IMR-90 (cell line): ENCODE measurements at regions not wholly inside any gene's neighbourhood (a gene's known extent, or its start where the extent isn't known, plus 50 kb on each side); places are given as distances from the start of the nearest gene placed in this dataset.
A peak's percentile ranks its signal among the peaks of the same experiment; 100 is the strongest.

Source experiments
- ATAC-seq: fragments of 200-7000 bp; cut with Tn5 transposase; 2 replicates; pipeline ENCODE4 v1.9.1; 2020; ENCODE audit warnings: low read depth, mild to moderate bottlenecking, moderate library complexity
- BruUV-seq: library from RNA; stranded (reverse); fragments of 400-500 nt; replicated peaks from 2 replicates; lab custom pipeline; 2021; lab: Mats Ljungman, UMichigan
- CTCF ChIA-PET: fragments of 300-600 bp; formaldehyde crosslinking; extraction: SDS; loops from one replicate; lab custom pipeline; 2021; ENCODE audit warnings: antibody characterized with exemption; lab: Yijun Ruan, JAX
- POLR2A ChIA-PET: fragments of 300-600 bp; sonication (Branson Sonifier 250); formaldehyde crosslinking; loops from one replicate; lab custom pipeline; 2022; ENCODE audit warnings: antibody characterized with exemption; ENCODE audit not compliant: unreplicated experiment; lab: Charles Lee
- DNase-seq: peaks from one replicate; pipeline ENCODE4 v3.0.0; 2013
- H2AFZ ChIP-seq: replicated peaks from 2 replicates; pipeline ENCODE3; 2013; ENCODE audit warnings: low read length, mild to moderate bottlenecking; ENCODE audit not compliant: poor library complexity
- H2AK5ac ChIP-seq: 2 replicates; pipeline ENCODE4 v1.6.1; 2013; ENCODE audit warnings: low read depth, low read length, inconsistent platforms
- H2AK9ac ChIP-seq: replicated peaks from 2 replicates; pipeline ENCODE3; 2013; ENCODE audit warnings: mild to moderate bottlenecking, low read depth, low read length, moderate library complexity; ENCODE audit not compliant: poor library complexity
- H2BK120ac ChIP-seq: 2 replicates; pipeline ENCODE4 v1.6.1; 2013; ENCODE audit warnings: low read depth, low read length, inconsistent platforms
- H2BK15ac ChIP-seq: 3 replicates; pipeline ENCODE4 v1.6.1; 2013; ENCODE audit warnings: low read depth, low read length, inconsistent platforms
- H2BK20ac ChIP-seq: 2 replicates; pipeline ENCODE4 v1.6.1; 2013; ENCODE audit warnings: low read depth, mild to moderate bottlenecking, inconsistent platforms, low read length, moderate library complexity
- H2BK5ac ChIP-seq: 2 replicates; pipeline ENCODE4 v1.6.1; 2013; ENCODE audit warnings: mild to moderate bottlenecking, low read depth, low read length, inconsistent platforms; ENCODE audit not compliant: poor library complexity, severe bottlenecking
- H3K14ac ChIP-seq: replicated peaks from 2 replicates; pipeline ENCODE4 v1.6.1; 2013; ENCODE audit warnings: low read depth, low read length, inconsistent platforms
- H3K18ac ChIP-seq: 2 replicates; pipeline ENCODE4 v1.6.1; 2013; ENCODE audit warnings: low read depth, low read length, control low read depth
- H3K23ac ChIP-seq: 2 replicates; pipeline ENCODE4 v1.6.1; 2013; ENCODE audit warnings: low read depth, low read length, inconsistent platforms
- H3K27ac ChIP-seq: 2 replicates; pipeline ENCODE4 v1.5.1; 2013; ENCODE audit warnings: mild to moderate bottlenecking, control low read depth, low read length; ENCODE audit not compliant: insufficient read depth
- H3K27me3 ChIP-seq: 2 replicates; pipeline ENCODE4 v1.6.1; 2013; ENCODE audit warnings: low read length; ENCODE audit not compliant: control insufficient read depth, insufficient read depth
- H3K36me3 ChIP-seq: 2 replicates; pipeline ENCODE4 v1.6.1; 2013; ENCODE audit warnings: low read length, mixed read lengths; ENCODE audit not compliant: control insufficient read depth, insufficient read depth
- H3K4ac ChIP-seq: 2 replicates; pipeline ENCODE4 v1.6.1; 2013; ENCODE audit warnings: low read depth, low read length, inconsistent platforms
- H3K4me1 ChIP-seq: 2 replicates; pipeline ENCODE4 v1.6.1; 2013; ENCODE audit warnings: low read length, mixed read lengths; ENCODE audit not compliant: control insufficient read depth, insufficient read depth
- H3K4me2 ChIP-seq: 2 replicates; pipeline ENCODE4 v1.6.1; 2013; ENCODE audit warnings: low read depth, mild to moderate bottlenecking, control low read depth, low read length, moderate library complexity
- H3K4me3 ChIP-seq: 2 replicates; pipeline ENCODE4 v1.5.1; 2013; ENCODE audit warnings: low read depth, mild to moderate bottlenecking, control low read depth, low read length, moderate library complexity; ENCODE audit not compliant: insufficient read depth
- H3K56ac ChIP-seq: 2 replicates; pipeline ENCODE4 v1.6.1; 2013; ENCODE audit warnings: low read length, inconsistent platforms; ENCODE audit not compliant: insufficient read depth; ENCODE audit errors: extremely low read depth
- H3K79me1 ChIP-seq, 2 experiments: 2 replicates each; pipeline ENCODE4 v1.6.1; 2013; ENCODE audit warnings: low read length in 2 of 2, inconsistent platforms in 1 of 2, low read depth in 1 of 2
- H3K9ac ChIP-seq: 2 replicates; pipeline ENCODE4 v1.6.1; 2013; ENCODE audit warnings: low read depth, low read length, control low read depth
- H3K9me1 ChIP-seq: 2 replicates; pipeline ENCODE4 v1.6.1; 2013; ENCODE audit warnings: low read length, inconsistent platforms; ENCODE audit not compliant: insufficient read depth
- H3K9me3 ChIP-seq: 2 replicates; pipeline ENCODE4 v1.6.1; 2013; ENCODE audit warnings: low read length; ENCODE audit not compliant: control insufficient read depth, insufficient read depth
- H4K20me1 ChIP-seq: 2 replicates; pipeline ENCODE4 v1.6.1; 2013; ENCODE audit warnings: low read length, inconsistent platforms; ENCODE audit not compliant: insufficient read depth
- H4K5ac ChIP-seq: 2 replicates; pipeline ENCODE4 v1.6.1; 2013; ENCODE audit warnings: mild to moderate bottlenecking, low read depth, low read length, control low read depth
- H4K8ac ChIP-seq, 2 experiments: 2 replicates each; pipeline ENCODE4 v1.6.1; 2013; ENCODE audit warnings: low read depth in 2 of 2, low read length in 2 of 2, control low read depth in 1 of 2, inconsistent platforms in 1 of 2
- H4K91ac ChIP-seq: 2 replicates; pipeline ENCODE4 v1.6.1; 2013; ENCODE audit warnings: low read depth, low read length, inconsistent platforms; ENCODE audit not compliant: insufficient read depth
- BHLHE40 ChIP-seq: fragments of 150-350 bp; IDR thresholded peaks from 2 replicates; pipeline ENCODE4 v1.6.1; 2016; ENCODE audit warnings: mild to moderate bottlenecking, low read depth, low read length
- CEBPB ChIP-seq: IDR thresholded peaks from 2 replicates; pipeline ENCODE4 v1.6.1; 2012; ENCODE audit warnings: low read depth, low read length, improper control_type of control experiment
- FOS ChIP-seq: fragments of 150-350 bp; IDR thresholded peaks from 2 replicates; pipeline ENCODE4 v1.6.1; 2016; ENCODE audit warnings: low read depth, low read length
- MAFK ChIP-seq: IDR thresholded peaks from 2 replicates; pipeline ENCODE4 v1.6.1; 2012; ENCODE audit warnings: low read depth, low read length, improper control_type of control experiment
- NFE2L2 ChIP-seq: fragments of 150-350 bp; IDR thresholded peaks from 2 replicates; pipeline ENCODE4 v1.6.1; 2016; ENCODE audit warnings: low read depth, mild to moderate bottlenecking, low read length
- RCOR1 ChIP-seq: IDR thresholded peaks from 2 replicates; pipeline ENCODE4 v1.6.1; 2012; ENCODE audit warnings: mild to moderate bottlenecking, low read length, improper control_type of control experiment; ENCODE audit not compliant: insufficient replicate concordance
- RFX5 ChIP-seq: IDR thresholded peaks from 2 replicates; pipeline ENCODE4 v1.8.0; 2012; ENCODE audit warnings: low read depth, mild to moderate bottlenecking, low read length, moderate library complexity
- SMC3 ChIP-seq: fragments of 150-350 bp; IDR thresholded peaks from 2 replicates; pipeline ENCODE4 v1.6.1; 2016; ENCODE audit warnings: low read depth, mild to moderate bottlenecking, antibody characterized with exemption, low read length, moderate library complexity
- WGBS, 2 experiments: methylation state at CpG; one replicate each; pipeline versions ENCODE4 v1.1.5 to v1.1.7; 2013; ENCODE audit warnings: missing lambda C conversion rate in 2 of 2; ENCODE audit not compliant: insufficient read length in 1 of 2; ENCODE audit errors: extremely low coverage in 2 of 2; 5-methylcytosine and 5-hydroxymethylcytosine counted together
- dilution Hi-C: fragments of 300-500 bp; cut with HindIII; formaldehyde crosslinking; loops from one replicate; pipeline ENCODE4 v1.14.3; 2018; ENCODE audit warnings: low sequenced_read_pairs; ENCODE audit not compliant: unreplicated experiment
- in situ Hi-C: fragments of 300-500 bp; cut with MboI; formaldehyde crosslinking; loops from 3 replicates; pipeline ENCODE4 v1.14.3; 2019; ENCODE audit warnings: low sequenced_read_pairs, inconsistent platforms, mixed read lengths
- intact Hi-C: fragments of 100-400 bp; cut with micrococcal nuclease; formaldehyde crosslinking; loops from 2 replicates; pipeline ENCODE4 v1.10.0; 2022
- TF ChIP-seq, protein P1 (sequence below): conservative IDR thresholded peaks from 2 replicates; pipeline ENCODE4 v1.5.1; 2012; ENCODE audit warnings: mild to moderate bottlenecking, low read depth, low read length, improper control_type of control experiment

DNA sequence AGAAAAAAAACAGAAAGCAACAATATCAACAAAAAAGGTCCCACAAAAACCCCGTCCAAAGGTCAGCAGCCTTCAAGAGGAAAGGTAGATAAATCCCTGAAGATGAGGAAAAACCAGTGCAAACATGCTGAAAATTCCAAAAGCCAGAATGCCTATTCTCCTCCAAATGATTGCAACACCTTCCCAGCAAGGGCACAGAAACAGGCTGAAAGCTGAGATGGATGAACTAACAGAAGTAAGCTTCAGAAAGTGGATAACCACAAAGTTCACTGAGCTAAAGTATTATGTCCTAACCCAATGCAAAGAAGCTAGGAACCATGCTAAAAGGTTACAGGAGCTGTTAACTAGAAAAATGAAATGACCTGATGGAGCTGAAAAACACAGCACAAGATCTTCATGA lies 226.4 kb upstream of the DSEL start:
- no peak overlapping the region for H2AK9ac ChIP-seq
- H3K4me3 ChIP-seq: no peak overlapping the region
- dilution Hi-C loops (no loop called here), intact Hi-C loops (no loop called here), in situ Hi-C loops (no loop called here)
- H4K20me1 ChIP-seq: no peaks in the 10 kb centered on the region
- H4K91ac ChIP-seq: no peak overlapping the region
- BruUV-seq: no TSS peak
- no peak overlapping the region for H2AFZ ChIP-seq
- TF ChIP-seq RFX5 (no peak), RCOR1 (no peak), BHLHE40 (no peak), FOS (no peak), MAFK (no peak), NFE2L2 (no peak), CEBPB (peak; percentile 49; the same call in 1 of the 2 replicates), SMC3 (no peak)
- TF ChIP-seq, protein P1, sequence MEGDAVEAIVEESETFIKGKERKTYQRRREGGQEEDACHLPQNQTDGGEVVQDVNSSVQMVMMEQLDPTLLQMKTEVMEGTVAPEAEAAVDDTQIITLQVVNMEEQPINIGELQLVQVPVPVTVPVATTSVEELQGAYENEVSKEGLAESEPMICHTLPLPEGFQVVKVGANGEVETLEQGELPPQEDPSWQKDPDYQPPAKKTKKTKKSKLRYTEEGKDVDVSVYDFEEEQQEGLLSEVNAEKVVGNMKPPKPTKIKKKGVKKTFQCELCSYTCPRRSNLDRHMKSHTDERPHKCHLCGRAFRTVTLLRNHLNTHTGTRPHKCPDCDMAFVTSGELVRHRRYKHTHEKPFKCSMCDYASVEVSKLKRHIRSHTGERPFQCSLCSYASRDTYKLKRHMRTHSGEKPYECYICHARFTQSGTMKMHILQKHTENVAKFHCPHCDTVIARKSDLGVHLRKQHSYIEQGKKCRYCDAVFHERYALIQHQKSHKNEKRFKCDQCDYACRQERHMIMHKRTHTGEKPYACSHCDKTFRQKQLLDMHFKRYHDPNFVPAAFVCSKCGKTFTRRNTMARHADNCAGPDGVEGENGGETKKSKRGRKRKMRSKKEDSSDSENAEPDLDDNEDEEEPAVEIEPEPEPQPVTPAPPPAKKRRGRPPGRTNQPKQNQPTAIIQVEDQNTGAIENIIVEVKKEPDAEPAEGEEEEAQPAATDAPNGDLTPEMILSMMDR: no peak
- H3K9me3 ChIP-seq: peaks cover 3% of the 10 kb centered on the region; the same call in 1 of the 2 replicates
- no peaks in the 10 kb centered on the region for H3K4me1 ChIP-seq
- H2BK5ac ChIP-seq: no peak overlapping the region
- H2BK120ac ChIP-seq: no peak overlapping the region
- no CpG with 5 or more reads among the region's 1 CpG for WGBS, 2 experiments
- no peak overlapping the region for H3K27ac ChIP-seq
- DNase-seq (peak; percentile 12), ATAC-seq (no peak)
- no peak overlapping the region for H4K5ac ChIP-seq
- H2BK20ac ChIP-seq: no peak overlapping the region
- ChIA-PET POLR2A (no interaction called here), CTCF (no interaction called here)
- H3K36me3 ChIP-seq: no peaks in the 10 kb centered on the region
- H3K56ac ChIP-seq: no peak overlapping the region
- no peaks in the 10 kb centered on the region for H3K27me3 ChIP-seq
- no peak overlapping the region for H3K4me2 ChIP-seq
- no peak overlapping the region for H2BK15ac ChIP-seq
- H3K9ac ChIP-seq: no peak overlapping the region
- no peak overlapping the region for H3K23ac ChIP-seq
- H3K14ac ChIP-seq: no peak overlapping the region
- H3K9me1 ChIP-seq: no peaks in the 10 kb centered on the region
- no peak overlapping the region for H3K4ac ChIP-seq
- H4K8ac ChIP-seq: no peak overlapping the region
- H3K79me1 ChIP-seq: no peaks in the 10 kb centered on the region
- H2AK5ac ChIP-seq: no peak overlapping the region
- H3K18ac ChIP-seq: no peak overlapping the region
